GM23248 (cell line): ENCODE measurements at regions not wholly inside any gene's neighbourhood (a gene's known extent, or its start where the extent isn't known, plus 50 kb on each side); places are given as distances from the start of the nearest gene placed in this dataset.
A peak's percentile ranks its signal among the peaks of the same experiment; 100 is the strongest.
"Not testable (repeated sequence)": the region's sequence is repeated elsewhere in the genome, so short reads cannot be mapped to it uniquely, and the experiment has no call there.

Experiments used
- DNase-seq: peaks from one replicate; pipeline ENCODE4 v3.0.0-alpha.2; 2015
- H2AFZ ChIP-seq: fragments of 200-600 bp; sonication (generic); 2 replicates; pipeline ENCODE4 v1.6.1; 2016; ENCODE audit warnings: antibody characterized with exemption
- H3F3A ChIP-seq: fragments of 200-600 bp; sonication (generic); 2 replicates; pipeline ENCODE4 v1.6.1; 2016; ENCODE audit warnings: mild to moderate bottlenecking, antibody characterized with exemption, mixed run types; ENCODE audit not compliant: insufficient read depth
- H3K27ac ChIP-seq: fragments of 200-600 bp; sonication (generic); 2 replicates; pipeline ENCODE4 v1.5.1; 2016; ENCODE audit warnings: mild to moderate bottlenecking
- H3K27me3 ChIP-seq: fragments of 200-600 bp; sonication (generic); replicated peaks from 2 replicates; pipeline ENCODE4 v1.6.1; 2016; ENCODE audit warnings: mild to moderate bottlenecking; ENCODE audit not compliant: insufficient read depth
- H3K36me3 ChIP-seq: fragments of 200-600 bp; sonication (generic); 2 replicates; pipeline ENCODE4 v1.6.1; 2016; ENCODE audit warnings: low read depth, mild to moderate bottlenecking
- H3K4me1 ChIP-seq: fragments of 200-600 bp; sonication (generic); 2 replicates; pipeline ENCODE4 v1.6.1; 2016; ENCODE audit warnings: mild to moderate bottlenecking; ENCODE audit not compliant: insufficient read depth
- H3K4me2 ChIP-seq: fragments of 200-600 bp; sonication (generic); one replicate; pipeline ENCODE4 v1.6.1; 2016; ENCODE audit warnings: mild to moderate bottlenecking; ENCODE audit not compliant: unreplicated experiment
- H3K4me3 ChIP-seq: fragments of 200-600 bp; sonication (generic); 2 replicates; pipeline ENCODE4 v1.5.1; 2016; ENCODE audit warnings: mild to moderate bottlenecking
- H3K79me2 ChIP-seq: fragments of 200-600 bp; sonication (generic); 2 replicates; pipeline ENCODE4 v1.6.1; 2016; ENCODE audit warnings: mild to moderate bottlenecking; ENCODE audit not compliant: insufficient read depth
- H3K9ac ChIP-seq: fragments of 200-600 bp; sonication (generic); 2 replicates; pipeline ENCODE4 v1.6.1; 2016; ENCODE audit warnings: mild to moderate bottlenecking
- H3K9me2 ChIP-seq: fragments of 200-600 bp; sonication (generic); 2 replicates; pipeline ENCODE4 v1.6.1; 2016; ENCODE audit warnings: mixed run types, mild to moderate bottlenecking, moderate library complexity; ENCODE audit not compliant: insufficient read depth
- H3K9me3 ChIP-seq: fragments of 200-600 bp; sonication (generic); one replicate; pipeline ENCODE4 v1.6.1; 2017; ENCODE audit warnings: low read depth
- H4K20me1 ChIP-seq: fragments of 200-600 bp; sonication (generic); 2 replicates; pipeline ENCODE4 v1.6.0; 2016; ENCODE audit not compliant: insufficient read depth
- EZH2 ChIP-seq: fragments of 200-600 bp; sonication (generic); IDR thresholded peaks from 2 replicates; pipeline ENCODE4 v1.6.1; 2018; ENCODE audit warnings: antibody characterized with exemption, mild to moderate bottlenecking; ENCODE audit not compliant: insufficient read depth, poor library complexity, severe bottlenecking
- EZH2phosphoT487 ChIP-seq: fragments of 200-600 bp; sonication (generic); IDR thresholded peaks from 2 replicates; pipeline ENCODE4 v1.6.1; 2018; ENCODE audit warnings: antibody characterized with exemption, moderate library complexity, mild to moderate bottlenecking, low read depth; ENCODE audit not compliant: insufficient read depth
- WGBS, 2 experiments: methylation state at CpG; one replicate each; pipeline ENCODE4 v1.1.6; 2015 to 2017; ENCODE audit warnings: low lambda C conversion rate in 2 of 2, low coverage in 1 of 2; ENCODE audit errors: missing lambda C conversion rate in 2 of 2; 5-methylcytosine and 5-hydroxymethylcytosine counted together
- in situ Hi-C: fragments of 300-500 bp; cut with MboI; formaldehyde crosslinking; loops from 2 replicates; pipeline ENCODE4 v1.15.0; 2020

DNA sequence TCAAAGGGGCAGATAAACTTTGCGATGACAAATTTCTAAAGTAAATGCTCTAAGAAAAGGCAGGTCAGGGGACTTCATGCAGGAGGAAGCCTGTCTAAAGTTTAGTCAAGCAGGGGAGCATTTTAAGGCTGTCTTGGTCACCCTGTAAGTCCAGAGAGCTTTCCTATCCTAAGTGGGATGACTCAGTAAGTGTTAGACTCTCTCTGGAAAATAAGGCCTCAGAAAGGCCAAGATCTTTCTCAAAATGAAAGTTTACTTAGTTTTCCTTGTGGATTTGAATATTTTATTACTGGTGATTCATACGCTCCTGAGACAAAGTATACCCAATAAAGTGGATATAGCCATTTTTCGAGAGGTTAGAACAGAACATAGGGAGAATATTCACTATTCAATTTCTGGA is 806.9 kb upstream of the CDH9 start:
- in situ Hi-C loops: no loop called here

DNA sequence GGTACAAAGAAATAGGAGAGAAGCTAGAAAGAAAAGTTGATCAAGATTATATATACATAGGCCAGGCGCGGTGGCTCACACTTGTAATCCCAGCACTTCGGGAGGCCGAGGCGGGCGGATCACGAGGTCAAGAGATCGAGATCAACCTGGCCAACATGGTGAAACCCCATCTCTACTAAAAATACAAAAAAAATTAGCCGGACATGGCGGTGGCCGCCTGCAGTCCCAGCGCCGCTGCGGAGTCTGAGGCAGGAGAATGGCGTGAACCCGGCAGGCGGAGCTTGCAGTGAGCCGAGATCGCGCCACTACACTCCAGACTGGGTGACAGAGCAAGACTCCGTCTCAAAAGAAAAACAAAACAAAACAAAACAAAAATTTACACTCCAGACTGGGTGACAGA is 798.3 kb upstream of the CDH9 start:
- H3K9ac ChIP-seq, H3K9me3 ChIP-seq, H3K36me3 ChIP-seq, H3K79me2 ChIP-seq, H4K20me1 ChIP-seq, DNase-seq, H3K9me2 ChIP-seq, H3K4me3 ChIP-seq, H3K4me2 ChIP-seq, H3K27me3 ChIP-seq, H3K27ac ChIP-seq, H2AFZ ChIP-seq, in situ Hi-C loops, H3F3A ChIP-seq, H3K4me1 ChIP-seq: not testable (repeated sequence)
- 70% methylated on average over 21 of the region's 21 CpGs for WGBS, 2 experiments

More for the DNA sequence above, 806.9 kb upstream of the CDH9 start:
- H3K79me2 ChIP-seq: no peaks in the 10 kb centered on the region
- H3K4me1 ChIP-seq: no peaks in the 10 kb centered on the region
- no peaks in the 10 kb centered on the region for H3F3A ChIP-seq
- no peaks in the 10 kb centered on the region for H3K9me3 ChIP-seq
- no peaks in the 10 kb centered on the region for H3K27me3 ChIP-seq
- H2AFZ ChIP-seq: no peak overlapping the region
- no peak overlapping the region for H3K4me3 ChIP-seq
- H3K9me2 ChIP-seq: no peaks in the 10 kb centered on the region
- no peaks in the 10 kb centered on the region for H4K20me1 ChIP-seq
- 22 to 25% methylated on average over 3 of the region's 3 CpGs for WGBS, 2 experiments
- TF ChIP-seq EZH2 (no peak), EZH2phosphoT487 (no peak)
- no peak overlapping the region for H3K9ac ChIP-seq
- no peak overlapping the region for H3K27ac ChIP-seq
- H3K36me3 ChIP-seq: no peaks in the 10 kb centered on the region
- no peak overlapping the region for H3K4me2 ChIP-seq
- DNase-seq: no peak

DNA sequence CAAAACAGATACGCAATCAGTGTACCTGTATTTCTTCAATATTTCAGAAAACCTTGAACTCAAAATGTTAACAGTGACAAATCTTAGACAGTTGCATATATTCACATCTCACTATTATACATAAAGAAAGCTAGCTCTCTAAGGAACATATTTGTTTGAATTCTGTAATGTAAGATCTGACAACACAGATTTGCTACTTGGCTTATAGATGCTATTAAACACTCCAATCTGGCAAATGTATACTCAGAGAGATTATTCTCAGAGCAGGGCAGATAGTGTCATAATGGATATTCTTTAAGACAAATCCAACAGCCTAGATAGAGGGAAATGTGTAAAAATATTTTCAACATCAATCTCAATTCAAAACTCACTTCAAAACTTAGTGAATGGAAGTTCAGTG is 794.5 kb upstream of the CDH9 start:
- no peak overlapping the region for H3K27ac ChIP-seq
- no peak overlapping the region for H3K4me3 ChIP-seq
- WGBS, 2 experiments: 52 to 59% methylated on average over 1 of the region's 1 CpG
- H3K36me3 ChIP-seq: no peaks in the 10 kb centered on the region
- H4K20me1 ChIP-seq: no peaks in the 10 kb centered on the region
- no peak for DNase-seq
- no peaks in the 10 kb centered on the region for H3K9me2 ChIP-seq
- no peaks in the 10 kb centered on the region for H3K79me2 ChIP-seq
- in situ Hi-C loops: no loop called here
- H3K4me1 ChIP-seq: no peaks in the 10 kb centered on the region
- no peak overlapping the region for H3K9ac ChIP-seq
- H3K27me3 ChIP-seq: no peaks in the 10 kb centered on the region
- TF ChIP-seq EZH2 (no peak), EZH2phosphoT487 (no peak)
- H3F3A ChIP-seq: no peaks in the 10 kb centered on the region
- no peaks in the 10 kb centered on the region for H3K9me3 ChIP-seq
- no peak overlapping the region for H3K4me2 ChIP-seq
- H2AFZ ChIP-seq: no peak overlapping the region

- Histone ChIP-seq H3K27me3 (no peaks in the 10 kb centered on the region), H4K20me1 (no peaks in the 10 kb centered on the region), H3K9me3 (peaks cover 3% of the 10 kb centered on the region), H3K9ac (no peak overlapping the region), H3K27ac (no peak overlapping the region), H3F3A (no peaks in the 10 kb centered on the region), H3K4me3 (no peak overlapping the region), H3K4me1 (no peaks in the 10 kb centered on the region), H2AFZ (no peak overlapping the region), H3K9me2 (no peaks in the 10 kb centered on the region), H3K79me2 (no peaks in the 10 kb centered on the region), H3K4me2 (no peak overlapping the region), H3K36me3 (no peaks in the 10 kb centered on the region)
- peak; percentile 0 for DNase-seq
- TF ChIP-seq EZH2 (no peak), EZH2phosphoT487 (no peak)
- in situ Hi-C loops: no loop called here
- 20 to 35% methylated on average over 2 of the region's 2 CpGs for WGBS, 2 experiments
Observed at GRCh38 chr5:27830546-27830945, 792.2 kb upstream of the CDH9 start.

- H3K79me2 ChIP-seq: no peaks in the 10 kb centered on the region
- no peaks in the 10 kb centered on the region for H4K20me1 ChIP-seq
- no peaks in the 10 kb centered on the region for H3K36me3 ChIP-seq
- WGBS, 2 experiments: 1 to 4% methylated on average over 2 of the region's 2 CpGs
- no peaks in the 10 kb centered on the region for H3K27me3 ChIP-seq
- H3K4me2 ChIP-seq: no peak overlapping the region
- no peaks in the 10 kb centered on the region for H3K4me1 ChIP-seq
- H3K9ac ChIP-seq: no peak overlapping the region
- H2AFZ ChIP-seq: no peak overlapping the region
- no peak overlapping the region for H3K27ac ChIP-seq
- peaks cover 3% of the 10 kb centered on the region for H3K9me3 ChIP-seq
- TF ChIP-seq EZH2 (no peak), EZH2phosphoT487 (no peak)
- in situ Hi-C loops: no loop called here
- no peaks in the 10 kb centered on the region for H3F3A ChIP-seq
- no peak overlapping the region for H3K4me3 ChIP-seq
- DNase-seq: no peak
- H3K9me2 ChIP-seq: no peaks in the 10 kb centered on the region; the same call in 1 of the 2 replicates
Observed at GRCh38 chr5:27821681-27822080, 783.3 kb upstream of the CDH9 start.
